ENCODE measurements at regions not wholly inside any gene's neighbourhood (a gene's known extent, or its start where the extent isn't known, plus 50 kb on each side); places are given as distances from the start of the nearest gene placed in this dataset.

- no peak for DNase-seq (ENCODE audit: low read depth)
Observed at GRCh38 chr1:4270651-4271337, 370.7 kb upstream of the C1orf174 start.

- no peak for DNase-seq (ENCODE audit: low read depth)
Observed at GRCh38 chr1:4271338-4271998, 371.4 kb upstream of the C1orf174 start.

GRCh38 chr1:4272568-4272967 is 372.5 kb upstream of the C1orf174 start:
- no peak for DNase-seq (ENCODE audit: low read depth)

GRCh38 chr1:4273243-4273642 is 373.2 kb upstream of the C1orf174 start:
- DNase-seq (ENCODE audit: low read depth), result no peak

GRCh38 chr1:4273747-4274146 is 373.7 kb upstream of the C1orf174 start:
- no peak for DNase-seq (ENCODE audit: low read depth)

GRCh38 chr1:4275083-4275482 is 375.0 kb upstream of the C1orf174 start:
- DNase-seq (ENCODE audit: low read depth), result no peak

GRCh38 chr1:4276238-4276637 is 376.2 kb upstream of the C1orf174 start:
- DNase-seq (ENCODE audit: low read depth), result no peak

- DNase-seq (ENCODE audit: low read depth), result no peak
Observed at GRCh38 chr1:4277598-4277997, 376.8 kb upstream of the AJAP1 start.

- DNase-seq (ENCODE audit: low read depth), result no peak
Observed at GRCh38 chr1:4284976-4285375, 369.4 kb upstream of the AJAP1 start.

- no peak for DNase-seq (ENCODE audit: low read depth)
Observed at GRCh38 chr1:4292861-4293260, 361.5 kb upstream of the AJAP1 start.

- no peak for DNase-seq (ENCODE audit: low read depth)
Observed at GRCh38 chr1:4298361-4299083, 355.9 kb upstream of the AJAP1 start.

- DNase-seq (ENCODE audit: low read depth), result no peak
Observed at GRCh38 chr1:4301007-4301406, 353.4 kb upstream of the AJAP1 start.

- no peak for DNase-seq (ENCODE audit: low read depth)
Observed at GRCh38 chr1:4303303-4303702, 351.1 kb upstream of the AJAP1 start.

- no peak for DNase-seq (ENCODE audit: low read depth)
Observed at GRCh38 chr1:4305526-4306301, 348.7 kb upstream of the AJAP1 start.

GRCh38 chr1:4306559-4307467 is 347.6 kb upstream of the AJAP1 start:
- DNase-seq (ENCODE audit: low read depth), result no peak

GRCh38 chr1:4307468-4307845 is 347.0 kb upstream of the AJAP1 start:
- DNase-seq (ENCODE audit: low read depth), result no peak

- no peak for DNase-seq (ENCODE audit: low read depth)
Observed at GRCh38 chr1:4307911-4308545, 346.4 kb upstream of the AJAP1 start.

- DNase-seq (ENCODE audit: low read depth), result no peak
Observed at GRCh38 chr1:4308806-4309205, 345.6 kb upstream of the AJAP1 start.

- no peak for DNase-seq (ENCODE audit: low read depth)
Observed at GRCh38 chr1:4309676-4310320, 344.6 kb upstream of the AJAP1 start.

GRCh38 chr1:4310396-4310923 is 343.9 kb upstream of the AJAP1 start:
- no peak for DNase-seq (ENCODE audit: low read depth)

Measured in Daoy (cell line).